ENCODE measurements at regions not wholly inside any gene's neighbourhood (a gene's known extent, or its start where the extent isn't known, plus 50 kb on each side); places are given as distances from the start of the nearest gene placed in this dataset.

DNA sequence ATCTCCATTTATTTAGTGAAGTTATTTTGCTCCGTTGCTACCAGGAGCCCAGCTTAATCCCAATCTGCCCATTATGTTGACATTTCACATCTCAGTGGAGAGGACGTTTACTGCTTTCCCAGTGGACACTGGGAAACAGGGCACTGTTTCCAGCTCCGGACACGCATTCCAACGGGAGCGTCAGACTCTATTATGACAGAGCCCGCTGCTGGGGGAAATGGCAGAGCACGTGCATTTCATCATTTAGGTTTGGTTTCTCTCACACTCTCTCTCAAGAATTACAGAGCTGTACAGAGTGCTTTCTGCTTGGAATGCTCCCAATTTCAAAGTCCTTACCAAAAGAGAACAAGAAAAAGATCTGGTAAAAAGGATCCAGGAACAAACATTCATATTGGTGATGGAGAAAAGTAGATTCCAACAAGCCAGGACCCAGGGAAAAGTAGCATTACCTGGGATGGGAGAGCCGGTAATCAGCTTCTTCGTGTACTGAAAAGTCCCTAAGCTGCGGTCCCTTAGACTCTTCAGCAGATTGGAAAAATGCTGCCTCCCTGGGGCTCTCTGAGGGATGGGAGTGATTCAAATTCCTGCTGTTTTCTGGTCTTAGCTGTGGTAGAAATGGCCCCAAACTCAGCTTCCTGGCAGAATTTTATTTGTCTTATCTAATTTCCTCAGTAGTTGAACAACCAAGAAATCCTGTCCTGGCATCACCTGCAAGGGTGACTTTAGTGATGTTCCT is 136.0 kb upstream of the THBS1 start:
- H3K9me3 ChIP-seq: no peaks in the 10 kb centered on the region; the same call in 1 of the 2 replicates
- Mint-ChIP-seq H3K4me3 (ENCODE audit: unreplicated experiment) (no peak overlapping the region), H3K27ac (ENCODE audit: unreplicated experiment) (no peak overlapping the region), H3K4me1 (ENCODE audit: low read depth, unreplicated experiment) (peaks cover 14% of the 10 kb centered on the region), H3K36me3 (ENCODE audit: insufficient read depth, unreplicated experiment) (no peaks in the 10 kb centered on the region), H3K27me3 (ENCODE audit: insufficient read depth, unreplicated experiment) (no peaks in the 10 kb centered on the region), H3K9me3 (ENCODE audit: unreplicated experiment) (peaks cover 22% of the 10 kb centered on the region)
- BruUV-seq (replicated peaks): no TSS peak
- H3K36me3 ChIP-seq (ENCODE audit: control insufficient read depth, insufficient read depth, low read length): no peaks in the 10 kb centered on the region
- no peaks in the 10 kb centered on the region for H3K27me3 ChIP-seq (replicated peaks; ENCODE audit: control insufficient read depth, insufficient read depth, low read length)
- TF ChIP-seq, protein P1, sequence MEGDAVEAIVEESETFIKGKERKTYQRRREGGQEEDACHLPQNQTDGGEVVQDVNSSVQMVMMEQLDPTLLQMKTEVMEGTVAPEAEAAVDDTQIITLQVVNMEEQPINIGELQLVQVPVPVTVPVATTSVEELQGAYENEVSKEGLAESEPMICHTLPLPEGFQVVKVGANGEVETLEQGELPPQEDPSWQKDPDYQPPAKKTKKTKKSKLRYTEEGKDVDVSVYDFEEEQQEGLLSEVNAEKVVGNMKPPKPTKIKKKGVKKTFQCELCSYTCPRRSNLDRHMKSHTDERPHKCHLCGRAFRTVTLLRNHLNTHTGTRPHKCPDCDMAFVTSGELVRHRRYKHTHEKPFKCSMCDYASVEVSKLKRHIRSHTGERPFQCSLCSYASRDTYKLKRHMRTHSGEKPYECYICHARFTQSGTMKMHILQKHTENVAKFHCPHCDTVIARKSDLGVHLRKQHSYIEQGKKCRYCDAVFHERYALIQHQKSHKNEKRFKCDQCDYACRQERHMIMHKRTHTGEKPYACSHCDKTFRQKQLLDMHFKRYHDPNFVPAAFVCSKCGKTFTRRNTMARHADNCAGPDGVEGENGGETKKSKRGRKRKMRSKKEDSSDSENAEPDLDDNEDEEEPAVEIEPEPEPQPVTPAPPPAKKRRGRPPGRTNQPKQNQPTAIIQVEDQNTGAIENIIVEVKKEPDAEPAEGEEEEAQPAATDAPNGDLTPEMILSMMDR (IDR thresholded peaks at IDR 0.05; ENCODE audit: insufficient read depth in 1 of 2, low read depth in 1 of 2, low read length in 1 of 2, severe bottlenecking in 1 of 2, unreplicated experiment in 1 of 2): no peak
- POLR2A ChIA-PET: interaction anchor here (0.6 kb wide), 1 partner anchor 205 kb away, joined by 3 read pairs; no protein-coding TSS in a partner anchor
- CTCF ChIA-PET: interaction anchor here (1.5 kb wide), 1 partner anchor 273 kb away, joined by 3 read pairs; no protein-coding TSS in a partner anchor
- DNase-seq: no peak
- intact Hi-C loops (cut with micrococcal nuclease; ENCODE audit: unreplicated experiment): no loop called here
- H3K4me1 ChIP-seq: peaks cover 5% of the 10 kb centered on the region
- no peak overlapping the region for H3K4me3 ChIP-seq (ENCODE audit: low read depth, low read length)

DNA sequence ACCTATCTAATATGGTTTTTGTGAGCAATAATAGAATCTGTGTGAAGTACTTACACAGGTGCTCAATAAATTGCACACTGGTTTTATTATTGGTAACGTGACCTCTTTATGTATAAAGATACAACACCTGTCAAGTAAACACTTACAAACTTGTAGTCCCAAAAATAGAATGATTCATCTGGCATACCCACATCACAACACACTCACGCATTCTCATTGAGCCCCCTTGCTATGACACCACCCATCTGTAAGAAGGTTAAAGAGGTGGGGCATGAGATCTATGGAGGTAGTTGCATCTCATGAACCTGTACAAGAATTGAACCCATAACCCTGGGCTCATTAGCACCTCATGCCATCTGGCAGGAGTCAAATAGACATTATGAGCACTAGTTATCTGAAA is 134.9 kb upstream of the THBS1 start:
- Mint-ChIP-seq H3K4me3 (ENCODE audit: unreplicated experiment) (no peak overlapping the region), H3K36me3 (ENCODE audit: insufficient read depth, unreplicated experiment) (no peaks in the 10 kb centered on the region), H3K27ac (ENCODE audit: unreplicated experiment) (no peak overlapping the region), H3K27me3 (ENCODE audit: insufficient read depth, unreplicated experiment) (no peaks in the 10 kb centered on the region), H3K4me1 (ENCODE audit: low read depth, unreplicated experiment) (peaks cover 16% of the 10 kb centered on the region), H3K9me3 (ENCODE audit: unreplicated experiment) (peaks cover 30% of the 10 kb centered on the region)
- no peak for DNase-seq
- Histone ChIP-seq H3K36me3 (ENCODE audit: control insufficient read depth, insufficient read depth, low read length) (no peaks in the 10 kb centered on the region), H3K4me3 (ENCODE audit: low read depth, low read length) (no peak overlapping the region), H3K9me3 (no peaks in the 10 kb centered on the region), H3K4me1 (peaks cover 5% of the 10 kb centered on the region), H3K27me3 (replicated peaks; ENCODE audit: control insufficient read depth, insufficient read depth, low read length) (no peaks in the 10 kb centered on the region)
- intact Hi-C loops (cut with micrococcal nuclease; ENCODE audit: unreplicated experiment): no loop called here
- TF ChIP-seq, protein P1 (IDR thresholded peaks at IDR 0.05; ENCODE audit: insufficient read depth in 1 of 2, low read depth in 1 of 2, low read length in 1 of 2, severe bottlenecking in 1 of 2, unreplicated experiment in 1 of 2): no peak
- ChIA-PET CTCF (no interaction called here), POLR2A (interaction anchor here (0.6 kb wide), 1 partner anchor 204 kb away, joined by 3 read pairs; no protein-coding TSS in a partner anchor)
- BruUV-seq (replicated peaks): no TSS peak

DNA sequence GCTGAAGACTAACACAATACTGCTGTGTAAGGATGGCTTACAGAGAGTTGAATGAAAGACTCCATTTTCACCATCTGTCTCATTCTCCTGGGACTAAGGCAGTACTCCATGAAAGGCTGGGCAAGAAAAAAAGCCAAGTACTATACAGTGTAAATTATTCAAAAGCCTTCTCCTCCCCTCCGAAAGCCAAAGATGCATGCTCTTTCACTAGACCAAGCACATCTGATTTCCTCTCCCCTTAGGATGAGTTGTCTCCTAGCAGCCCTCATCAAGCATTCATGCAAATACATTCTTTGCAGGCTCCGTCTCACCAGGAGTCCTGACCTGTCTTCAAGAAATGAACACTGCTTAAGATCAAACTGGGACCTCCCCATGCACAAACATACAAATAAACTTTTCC is 133.5 kb upstream of the THBS1 start:
- no TSS peak for BruUV-seq (replicated peaks)
- Histone ChIP-seq H3K4me1 (peaks cover 5% of the 10 kb centered on the region), H3K27me3 (replicated peaks; ENCODE audit: control insufficient read depth, insufficient read depth, low read length) (no peaks in the 10 kb centered on the region), H3K36me3 (ENCODE audit: control insufficient read depth, insufficient read depth, low read length) (no peaks in the 10 kb centered on the region), H3K4me3 (ENCODE audit: low read depth, low read length) (no peak overlapping the region), H3K9me3 (no peaks in the 10 kb centered on the region)
- H3K9me3 Mint-ChIP-seq (ENCODE audit: unreplicated experiment): peaks cover 30% of the 10 kb centered on the region
- H3K27me3 Mint-ChIP-seq (ENCODE audit: insufficient read depth, unreplicated experiment): no peaks in the 10 kb centered on the region
- ChIA-PET CTCF (no interaction called here), POLR2A (no interaction called here)
- H3K27ac Mint-ChIP-seq (ENCODE audit: unreplicated experiment): no peak overlapping the region
- intact Hi-C loops (cut with micrococcal nuclease; ENCODE audit: unreplicated experiment): no loop called here
- no peak for DNase-seq
- no peaks in the 10 kb centered on the region for H3K36me3 Mint-ChIP-seq (ENCODE audit: insufficient read depth, unreplicated experiment)
- peaks cover 16% of the 10 kb centered on the region for H3K4me1 Mint-ChIP-seq (ENCODE audit: low read depth, unreplicated experiment)
- TF ChIP-seq, protein P1 (IDR thresholded peaks at IDR 0.05; ENCODE audit: insufficient read depth in 1 of 2, low read depth in 1 of 2, low read length in 1 of 2, severe bottlenecking in 1 of 2, unreplicated experiment in 1 of 2): no peak
- H3K4me3 Mint-ChIP-seq (ENCODE audit: unreplicated experiment): no peak overlapping the region

All from Caco-2 (cell line).